ELF-1 (cell line): ENCODE measurements at regions not wholly inside any gene's neighbourhood (a gene's known extent, or its start where the extent isn't known, plus 50 kb on each side); places are given as distances from the start of the nearest gene placed in this dataset.
"Not testable (repeated sequence)": the region's sequence is repeated elsewhere in the genome, so short reads cannot be mapped to it uniquely, and the experiment has no call there.

Experiments used
- DNase-seq: peaks from one replicate; pipeline ENCODE4 v3.0.0-alpha.2; 2016; ENCODE audit warnings: low read depth, low spot score

DNA sequence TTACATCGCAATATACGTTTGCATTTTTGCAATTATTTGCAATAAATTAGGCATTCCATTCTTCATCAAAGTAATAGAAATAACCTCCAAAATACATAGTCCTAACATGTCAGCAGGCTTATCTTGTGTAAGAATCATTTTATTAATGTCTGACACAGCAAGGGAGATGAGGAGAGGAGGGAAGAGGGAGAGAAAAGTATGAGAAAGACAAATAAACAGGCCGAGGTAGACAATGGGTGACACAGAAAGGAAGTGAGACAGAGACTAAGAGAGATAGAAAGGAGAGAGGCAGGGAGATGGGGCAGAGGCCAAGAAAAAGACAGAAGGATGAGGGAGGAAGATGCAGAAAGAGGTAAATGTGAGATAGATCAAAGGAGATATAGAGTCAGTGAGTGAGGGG is 50.3 kb upstream of the CYP2B6 start:
- not testable (repeated sequence) for DNase-seq

- DNase-seq: not testable (repeated sequence)
Observed at GRCh38 chr19:40938007-40938406, 53.1 kb upstream of the CYP2B6 start.

- DNase-seq: no peak
Observed at GRCh38 chr19:40936755-40937154, 54.3 kb upstream of the CYP2B6 start.

DNA sequence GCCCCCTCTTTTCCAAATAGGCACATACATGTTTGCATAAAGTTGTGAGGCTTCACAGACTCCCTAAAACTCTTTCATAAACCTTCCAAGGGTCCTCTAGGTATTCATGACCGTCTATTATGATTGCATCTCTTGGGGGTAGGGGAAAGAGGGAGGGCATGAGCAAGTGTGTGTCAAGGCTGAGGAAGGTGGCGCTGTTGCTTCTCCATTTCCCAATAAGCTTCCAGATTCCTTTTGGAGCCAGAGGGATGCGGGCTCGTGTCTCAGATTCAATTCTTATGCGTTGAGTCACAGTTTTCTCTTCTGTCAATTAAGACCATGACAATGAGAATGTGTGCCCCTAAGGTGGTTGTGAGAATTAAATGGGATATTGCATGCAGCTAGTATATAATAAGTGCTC is 51.0 kb upstream of the CYP2A7 start:
- peak; percentile 60 for DNase-seq

- DNase-seq: no peak
Observed at GRCh38 chr19:40932008-40932959, 50.3 kb upstream of the CYP2A7 start.
